ENCODE measurements at regions not wholly inside any gene's neighbourhood (a gene's known extent, or its start where the extent isn't known, plus 50 kb on each side); places are given as distances from the start of the nearest gene placed in this dataset.

DNA sequence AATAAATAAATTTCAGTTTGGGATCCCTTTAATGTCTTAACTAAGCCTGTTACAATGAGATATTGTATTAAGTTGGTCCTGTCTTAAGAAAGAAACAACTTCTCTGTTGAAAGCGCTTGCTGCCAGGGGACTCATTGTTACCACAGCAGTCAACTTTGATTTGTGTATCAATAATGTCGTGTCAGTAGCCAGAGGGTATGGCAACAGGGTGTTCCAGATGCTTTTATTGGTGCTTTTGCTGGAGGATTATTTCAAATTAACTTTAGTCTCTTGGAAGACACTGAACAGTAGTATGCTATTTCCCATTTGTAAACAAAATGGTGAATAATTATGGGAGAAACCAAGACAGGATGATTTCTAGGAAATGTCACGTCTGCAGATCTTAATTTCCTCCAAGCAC is 91.9 kb upstream of the TSHZ2 start:
- TF ChIP-seq, protein P1, sequence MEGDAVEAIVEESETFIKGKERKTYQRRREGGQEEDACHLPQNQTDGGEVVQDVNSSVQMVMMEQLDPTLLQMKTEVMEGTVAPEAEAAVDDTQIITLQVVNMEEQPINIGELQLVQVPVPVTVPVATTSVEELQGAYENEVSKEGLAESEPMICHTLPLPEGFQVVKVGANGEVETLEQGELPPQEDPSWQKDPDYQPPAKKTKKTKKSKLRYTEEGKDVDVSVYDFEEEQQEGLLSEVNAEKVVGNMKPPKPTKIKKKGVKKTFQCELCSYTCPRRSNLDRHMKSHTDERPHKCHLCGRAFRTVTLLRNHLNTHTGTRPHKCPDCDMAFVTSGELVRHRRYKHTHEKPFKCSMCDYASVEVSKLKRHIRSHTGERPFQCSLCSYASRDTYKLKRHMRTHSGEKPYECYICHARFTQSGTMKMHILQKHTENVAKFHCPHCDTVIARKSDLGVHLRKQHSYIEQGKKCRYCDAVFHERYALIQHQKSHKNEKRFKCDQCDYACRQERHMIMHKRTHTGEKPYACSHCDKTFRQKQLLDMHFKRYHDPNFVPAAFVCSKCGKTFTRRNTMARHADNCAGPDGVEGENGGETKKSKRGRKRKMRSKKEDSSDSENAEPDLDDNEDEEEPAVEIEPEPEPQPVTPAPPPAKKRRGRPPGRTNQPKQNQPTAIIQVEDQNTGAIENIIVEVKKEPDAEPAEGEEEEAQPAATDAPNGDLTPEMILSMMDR (IDR thresholded peaks at IDR 0.05) = no peak
- TF ChIP-seq POLR2A (IDR thresholded peaks at IDR 0.05; ENCODE audit: low read depth) = no peak
- TF ChIP-seq EP300 (IDR thresholded peaks at IDR 0.05) = no peak

Data from esophagus muscularis mucosa (tissue), 4 donors.